CD4-positive, alpha-beta T cell (primary cell): ENCODE measurements at regions not wholly inside any gene's neighbourhood (a gene's known extent, or its start where the extent isn't known, plus 50 kb on each side); places are given as distances from the start of the nearest gene placed in this dataset.

Source experiments
- ATAC-seq: fragments of 200-7000 bp; cut with Tn5 transposase; one replicate; pipeline ENCODE4 v1.10.0; 2022; ENCODE audit warnings: mild to moderate bottlenecking; ENCODE audit not compliant: poor library complexity
- CTCF ChIA-PET: fragments of 350-600 bp; sonication (Branson Sonifier 250); formaldehyde crosslinking; loops from one replicate; lab custom pipeline; 2021; ENCODE audit warnings: antibody characterized with exemption, inconsistent platforms; lab: Charles Lee
- POLR2A ChIA-PET: fragments of 350-600 bp; sonication (Branson Sonifier 250); formaldehyde crosslinking; loops from one replicate; lab custom pipeline; 2021; ENCODE audit warnings: antibody characterized with exemption, inconsistent platforms; lab: Charles Lee
- DNase-seq, 14 experiments: peaks; one replicate each; pipeline ENCODE4 v3.0.0-alpha.2; 2013 to 2020; ENCODE audit warnings: mixed read lengths in 2 of 14
- H3K27ac ChIP-seq, 2 donors: one replicate each; pipeline versions ENCODE4 v1.5.1 to v1.7.0; 2013; ENCODE audit warnings: low read length in 2 of 2, low read depth in 1 of 2, mild to moderate bottlenecking in 1 of 2
- H3K27me3 ChIP-seq, 2 experiments: 1 replicate in 1 of 2; 2 replicates in 1 of 2; pipeline versions ENCODE4 v1.6.1 to v1.7.0; 2013; ENCODE audit warnings: low read length in 2 of 2, control low read depth in 1 of 2, mild to moderate bottlenecking in 1 of 2, moderate library complexity in 1 of 2; ENCODE audit not compliant: insufficient read depth in 2 of 2, control insufficient read depth in 1 of 2
- H3K36me3 ChIP-seq: one replicate; pipeline ENCODE4 v1.6.1; 2013; ENCODE audit warnings: low read length, control low read depth; ENCODE audit not compliant: insufficient read depth
- H3K4me1 ChIP-seq: one replicate; pipeline ENCODE4 v1.6.1; 2013; ENCODE audit warnings: low read length, control low read depth; ENCODE audit not compliant: insufficient read depth
- H3K4me3 ChIP-seq: one replicate; pipeline ENCODE4 v1.5.1; 2013; ENCODE audit warnings: mild to moderate bottlenecking, low read length, moderate library complexity
- H3K9me3 ChIP-seq, 2 experiments: 1 replicate in 1 of 2; 2 replicates in 1 of 2; pipeline versions ENCODE4 v1.6.1 to v1.7.0; 2013; ENCODE audit warnings: low read length in 2 of 2, mild to moderate bottlenecking in 2 of 2, control low read depth in 1 of 2, moderate library complexity in 1 of 2; ENCODE audit not compliant: control insufficient read depth in 1 of 2, insufficient read depth in 1 of 2
- H3K27ac Mint-ChIP-seq: one replicate; pipeline ENCODE4 v1.8.0; 2020; ENCODE audit warnings: mixed read lengths
- H3K27me3 Mint-ChIP-seq: one replicate; pipeline ENCODE4 v1.8.0; 2021; ENCODE audit warnings: mixed read lengths
- H3K36me3 Mint-ChIP-seq: one replicate; pipeline ENCODE4 v1.8.0; 2021; ENCODE audit warnings: low read depth, mixed read lengths
- H3K4me1 Mint-ChIP-seq: one replicate; pipeline ENCODE4 v1.8.0; 2021; ENCODE audit warnings: low read depth, mixed read lengths
- H3K4me3 Mint-ChIP-seq: one replicate; pipeline ENCODE4 v1.8.0; 2020; ENCODE audit warnings: mild to moderate bottlenecking, mixed read lengths
- H3K9me3 Mint-ChIP-seq: one replicate; pipeline ENCODE4 v1.8.0; 2020; ENCODE audit warnings: mixed read lengths
- intact Hi-C, 2 experiments: fragments of 100-400 bp; cut with DNase I in 1 of 2; cut with micrococcal nuclease in 1 of 2; formaldehyde crosslinking; loops; one replicate each; pipeline versions ENCODE4 v1.15.1 to v1.9.0; 2023 to 2025; cut with DNase I, micrococcal nuclease
- TF ChIP-seq, protein P1 (sequence below): fragments of 200-600 bp; IDR thresholded peaks from one replicate; pipeline ENCODE4 v1.8.0; 2022; ENCODE audit warnings: antibody characterized with exemption, mild to moderate bottlenecking

DNA sequence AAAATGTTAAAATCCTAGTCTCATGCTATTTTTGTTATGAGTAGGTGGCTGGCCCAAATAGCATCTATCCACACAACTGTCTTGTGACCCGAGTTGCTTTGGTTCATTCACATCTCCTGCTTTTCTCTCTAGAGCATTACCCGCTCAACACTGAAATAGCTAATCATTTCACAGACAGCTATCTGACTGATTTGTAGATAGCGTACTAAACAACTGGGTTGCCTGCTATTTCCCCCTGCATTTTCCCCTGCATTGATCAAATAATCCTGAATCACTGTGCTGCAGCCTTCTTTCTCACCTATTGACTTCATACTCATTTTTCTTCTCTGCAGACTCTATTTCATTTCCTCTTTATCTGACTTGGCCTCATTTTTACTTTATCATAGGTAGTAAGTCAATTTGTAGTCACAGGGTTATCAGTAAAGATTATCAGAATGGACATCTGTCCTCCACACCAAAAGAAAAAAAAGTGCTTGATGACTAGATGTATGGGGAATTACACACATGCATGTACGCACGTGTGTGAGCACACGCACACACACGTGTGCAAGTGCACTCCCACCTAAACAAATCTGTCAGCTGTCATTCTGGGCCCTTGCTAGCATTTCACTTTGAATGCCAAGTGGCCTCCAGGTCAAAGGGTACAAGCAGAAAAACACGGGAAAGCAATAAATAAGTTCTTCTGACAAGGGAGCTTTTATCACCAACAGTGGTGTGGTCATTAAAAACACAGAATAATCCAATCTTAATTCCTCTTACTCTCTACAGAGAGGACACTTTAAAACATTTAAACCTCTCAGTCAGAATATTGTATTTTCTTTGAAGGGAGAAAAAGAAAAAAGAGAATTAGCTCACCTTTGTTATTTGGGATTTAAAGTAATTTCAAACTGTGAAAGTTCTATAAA lies 501.6 kb downstream of the EFNA5 start:
- Histone ChIP-seq H3K4me3 (no peak overlapping the region), H3K4me1 (no peaks in the 10 kb centered on the region), H3K27me3 (no peaks in the 10 kb centered on the region), H3K27ac (no peak overlapping the region), H3K9me3 (peaks cover 5 to 8% of the 10 kb centered on the region in 2 experiments), H3K36me3 (no peaks in the 10 kb centered on the region)
- DNase-seq = no peak
- Mint-ChIP-seq H3K4me1 (no peaks in the 10 kb centered on the region), H3K9me3 (peaks cover 6% of the 10 kb centered on the region), H3K36me3 (no peaks in the 10 kb centered on the region), H3K4me3 (no peak overlapping the region), H3K27ac (no peak overlapping the region), H3K27me3 (no peaks in the 10 kb centered on the region)
- ATAC-seq = no peak
- TF ChIP-seq, protein P1, sequence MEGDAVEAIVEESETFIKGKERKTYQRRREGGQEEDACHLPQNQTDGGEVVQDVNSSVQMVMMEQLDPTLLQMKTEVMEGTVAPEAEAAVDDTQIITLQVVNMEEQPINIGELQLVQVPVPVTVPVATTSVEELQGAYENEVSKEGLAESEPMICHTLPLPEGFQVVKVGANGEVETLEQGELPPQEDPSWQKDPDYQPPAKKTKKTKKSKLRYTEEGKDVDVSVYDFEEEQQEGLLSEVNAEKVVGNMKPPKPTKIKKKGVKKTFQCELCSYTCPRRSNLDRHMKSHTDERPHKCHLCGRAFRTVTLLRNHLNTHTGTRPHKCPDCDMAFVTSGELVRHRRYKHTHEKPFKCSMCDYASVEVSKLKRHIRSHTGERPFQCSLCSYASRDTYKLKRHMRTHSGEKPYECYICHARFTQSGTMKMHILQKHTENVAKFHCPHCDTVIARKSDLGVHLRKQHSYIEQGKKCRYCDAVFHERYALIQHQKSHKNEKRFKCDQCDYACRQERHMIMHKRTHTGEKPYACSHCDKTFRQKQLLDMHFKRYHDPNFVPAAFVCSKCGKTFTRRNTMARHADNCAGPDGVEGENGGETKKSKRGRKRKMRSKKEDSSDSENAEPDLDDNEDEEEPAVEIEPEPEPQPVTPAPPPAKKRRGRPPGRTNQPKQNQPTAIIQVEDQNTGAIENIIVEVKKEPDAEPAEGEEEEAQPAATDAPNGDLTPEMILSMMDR = no peak
- intact Hi-C loops = no loop called here
- POLR2A ChIA-PET = no interaction called here
- CTCF ChIA-PET = no interaction called here

- peaks cover 5 to 8% of the 10 kb centered on the region in 2 experiments for H3K9me3 ChIP-seq
- H3K27ac ChIP-seq = no peak overlapping the region
- H3K9me3 Mint-ChIP-seq = peaks cover 6% of the 10 kb centered on the region
- intact Hi-C loops = no loop called here
- POLR2A ChIA-PET = no interaction called here
- no peaks in the 10 kb centered on the region for H3K27me3 Mint-ChIP-seq
- no peak for ATAC-seq
- no peak overlapping the region for H3K4me3 ChIP-seq
- TF ChIP-seq, protein P1 = no peak
- H3K27ac Mint-ChIP-seq = no peak overlapping the region
- no peaks in the 10 kb centered on the region for H3K27me3 ChIP-seq
- no peaks in the 10 kb centered on the region for H3K4me1 ChIP-seq
- H3K4me1 Mint-ChIP-seq = no peaks in the 10 kb centered on the region
- no peaks in the 10 kb centered on the region for H3K36me3 ChIP-seq
- no peak for DNase-seq
- H3K4me3 Mint-ChIP-seq = no peak overlapping the region
- no peaks in the 10 kb centered on the region for H3K36me3 Mint-ChIP-seq
- CTCF ChIA-PET = no interaction called here
These were observed 502.7 kb downstream of the EFNA5 start for GRCh38 chr5:107168086-107168485.

- peaks cover 13% of the 10 kb centered on the region for H3K9me3 Mint-ChIP-seq
- intact Hi-C loops = no loop called here
- Histone ChIP-seq H3K4me3 (no peak overlapping the region), H3K9me3 (peaks cover under 1 to 5% of the 10 kb centered on the region in 2 experiments), H3K27me3 (no peaks in the 10 kb centered on the region), H3K36me3 (no peaks in the 10 kb centered on the region), H3K4me1 (no peaks in the 10 kb centered on the region), H3K27ac (no peak overlapping the region)
- DNase-seq = no peak
- TF ChIP-seq, protein P1 = no peak
- no peak overlapping the region for H3K27ac Mint-ChIP-seq
- ATAC-seq = no peak
- H3K4me3 Mint-ChIP-seq = no peak overlapping the region
- ChIA-PET CTCF (no interaction called here), POLR2A (no interaction called here)
- H3K4me1 Mint-ChIP-seq = no peaks in the 10 kb centered on the region
- no peaks in the 10 kb centered on the region for H3K36me3 Mint-ChIP-seq
- no peaks in the 10 kb centered on the region for H3K27me3 Mint-ChIP-seq
These were observed 505.4 kb downstream of the EFNA5 start for GRCh38 chr5:107165296-107165695.
